GM12875 (cell line): ENCODE measurements at regions not wholly inside any gene's neighbourhood (a gene's known extent, or its start where the extent isn't known, plus 50 kb on each side); places are given as distances from the start of the nearest gene placed in this dataset.

ENCODE experiments used
- H3K4me3 ChIP-seq: one replicate; pipeline ENCODE4 v1.5.1; 2011; ENCODE audit warnings: low read depth, low read length, control low read depth
- TF ChIP-seq, protein P1 (sequence below): IDR thresholded peaks from 2 replicates; pipeline ENCODE4 v1.5.1; 2011; ENCODE audit warnings: low read depth, mild to moderate bottlenecking, control low read depth, inconsistent platforms, low read length, moderate library complexity, borderline replicate concordance; ENCODE audit not compliant: insufficient read depth

DNA sequence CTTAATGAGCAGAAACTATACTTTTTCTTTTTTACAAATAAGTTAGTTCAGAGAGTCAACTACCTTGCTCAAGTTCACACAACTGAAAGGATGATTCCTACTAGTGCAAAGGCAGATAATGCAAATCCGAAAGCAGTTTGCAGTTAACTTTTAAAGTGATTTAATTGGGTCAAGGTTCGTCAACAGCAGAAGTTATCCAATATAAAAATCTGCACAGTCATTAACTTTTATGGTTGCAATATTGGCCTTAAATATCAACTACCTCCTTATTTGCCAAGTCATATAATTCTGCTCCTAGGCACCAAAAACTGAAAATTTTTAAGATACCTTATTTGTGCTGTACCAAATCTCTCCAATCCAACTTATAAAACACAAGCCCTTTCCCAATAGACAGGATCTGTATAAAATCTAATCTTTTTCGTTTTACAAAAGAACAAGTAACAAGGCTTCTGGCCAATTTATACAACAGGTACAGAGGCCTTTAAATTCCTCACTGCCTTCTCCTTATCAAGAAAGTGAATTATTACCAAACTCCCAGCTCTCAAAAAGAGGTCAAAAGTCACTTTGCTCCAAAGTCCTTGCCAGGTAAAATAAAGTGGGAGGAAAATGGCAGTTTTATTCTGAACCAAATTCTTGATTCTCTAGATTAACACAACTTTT is 416.6 kb upstream of the NECTIN3 start:
- H3K4me3 ChIP-seq: no peak overlapping the region
- TF ChIP-seq, protein P1, sequence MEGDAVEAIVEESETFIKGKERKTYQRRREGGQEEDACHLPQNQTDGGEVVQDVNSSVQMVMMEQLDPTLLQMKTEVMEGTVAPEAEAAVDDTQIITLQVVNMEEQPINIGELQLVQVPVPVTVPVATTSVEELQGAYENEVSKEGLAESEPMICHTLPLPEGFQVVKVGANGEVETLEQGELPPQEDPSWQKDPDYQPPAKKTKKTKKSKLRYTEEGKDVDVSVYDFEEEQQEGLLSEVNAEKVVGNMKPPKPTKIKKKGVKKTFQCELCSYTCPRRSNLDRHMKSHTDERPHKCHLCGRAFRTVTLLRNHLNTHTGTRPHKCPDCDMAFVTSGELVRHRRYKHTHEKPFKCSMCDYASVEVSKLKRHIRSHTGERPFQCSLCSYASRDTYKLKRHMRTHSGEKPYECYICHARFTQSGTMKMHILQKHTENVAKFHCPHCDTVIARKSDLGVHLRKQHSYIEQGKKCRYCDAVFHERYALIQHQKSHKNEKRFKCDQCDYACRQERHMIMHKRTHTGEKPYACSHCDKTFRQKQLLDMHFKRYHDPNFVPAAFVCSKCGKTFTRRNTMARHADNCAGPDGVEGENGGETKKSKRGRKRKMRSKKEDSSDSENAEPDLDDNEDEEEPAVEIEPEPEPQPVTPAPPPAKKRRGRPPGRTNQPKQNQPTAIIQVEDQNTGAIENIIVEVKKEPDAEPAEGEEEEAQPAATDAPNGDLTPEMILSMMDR: no peak

DNA sequence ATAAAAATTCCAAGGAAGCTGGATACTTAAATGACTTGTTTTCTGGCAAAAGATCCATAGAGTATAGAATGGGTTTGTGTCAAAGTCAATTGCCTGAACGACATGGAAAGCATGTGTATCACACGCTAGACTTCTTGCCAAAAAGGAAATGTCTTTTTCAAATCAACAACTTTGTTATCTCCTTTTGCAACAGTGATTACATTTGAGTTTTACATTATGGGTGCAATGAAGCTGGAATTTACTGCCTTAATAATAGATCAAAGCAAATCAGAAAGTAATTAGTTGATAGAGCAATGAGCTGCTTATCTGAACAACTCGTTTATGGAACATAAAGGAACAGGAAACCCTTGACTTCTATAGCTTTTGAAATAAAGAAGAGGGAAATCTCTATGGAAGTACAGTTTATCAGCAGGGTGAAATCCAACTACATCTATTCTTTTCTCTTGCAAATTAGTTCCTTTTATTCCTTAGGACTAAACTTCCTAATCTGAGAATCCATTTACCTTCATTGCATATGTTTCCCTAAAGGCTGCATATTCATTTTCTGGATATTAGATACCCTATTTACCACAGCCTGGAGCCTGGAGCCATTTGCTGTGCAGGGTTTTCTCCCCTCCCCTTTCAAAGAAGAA is 415.1 kb upstream of the NECTIN3 start:
- H3K4me3 ChIP-seq: no peak overlapping the region
- TF ChIP-seq, protein P1: no peak

DNA sequence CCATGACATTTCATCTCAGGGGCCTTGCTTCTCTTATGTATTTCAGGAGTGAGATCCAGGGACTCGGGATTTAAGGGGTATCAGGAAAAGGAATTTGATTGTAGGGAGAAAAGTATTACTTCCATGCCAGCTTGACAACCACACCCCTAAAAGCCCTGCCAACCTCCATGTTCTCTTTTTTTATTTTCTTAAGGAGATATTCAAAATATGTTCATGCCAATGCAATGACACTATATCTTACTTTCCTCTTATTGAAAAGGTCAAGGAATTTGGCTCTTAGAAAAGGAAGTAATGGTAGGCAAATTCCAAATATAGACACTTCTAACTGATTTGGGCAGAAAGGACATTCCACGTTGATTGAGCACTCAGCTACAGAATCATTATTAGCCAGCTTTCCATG is 407.5 kb upstream of the NECTIN3 start:
- no peak overlapping the region for H3K4me3 ChIP-seq
- TF ChIP-seq, protein P1: no peak

DNA sequence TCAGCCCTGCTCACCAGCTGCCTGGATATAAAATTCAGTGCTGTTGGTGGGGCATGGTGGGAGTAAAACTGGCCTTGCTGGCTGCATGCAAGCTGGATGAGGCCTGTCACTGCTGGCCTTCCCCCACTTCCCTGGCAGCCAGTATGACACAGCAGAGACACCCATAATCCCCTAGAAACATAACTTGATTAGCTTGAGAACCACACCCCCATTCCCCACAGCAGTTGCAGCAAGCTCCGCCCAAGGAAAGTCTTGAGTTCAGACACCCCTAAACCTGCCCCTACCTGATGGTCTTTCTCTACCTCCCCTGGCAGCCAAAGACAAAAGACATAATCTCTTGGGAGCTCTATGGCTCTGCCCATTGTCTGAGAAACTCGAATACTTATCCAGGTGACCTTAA is 405.1 kb upstream of the NECTIN3 start:
- TF ChIP-seq, protein P1: no peak
- no peak overlapping the region for H3K4me3 ChIP-seq

DNA sequence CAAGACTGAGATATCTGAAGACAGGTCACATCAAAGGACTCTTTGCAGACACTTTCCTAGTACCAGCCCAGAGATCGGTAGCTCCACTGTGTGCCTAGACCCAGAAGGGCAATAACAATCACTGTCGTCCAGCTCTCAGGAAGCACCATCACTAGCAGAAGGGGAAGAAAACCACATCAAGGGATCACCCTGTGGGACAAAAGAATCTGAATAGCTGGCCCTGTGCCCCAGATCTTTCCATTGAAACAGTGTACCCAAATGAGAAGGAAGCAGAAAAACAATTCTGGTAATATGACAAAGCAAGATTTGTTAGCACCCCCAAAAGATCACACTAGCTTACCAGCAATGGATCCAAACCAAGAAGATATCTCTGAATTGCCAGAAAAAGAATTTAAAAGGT is 404.4 kb upstream of the NECTIN3 start:
- TF ChIP-seq, protein P1: no peak
- H3K4me3 ChIP-seq: no peak overlapping the region

DNA sequence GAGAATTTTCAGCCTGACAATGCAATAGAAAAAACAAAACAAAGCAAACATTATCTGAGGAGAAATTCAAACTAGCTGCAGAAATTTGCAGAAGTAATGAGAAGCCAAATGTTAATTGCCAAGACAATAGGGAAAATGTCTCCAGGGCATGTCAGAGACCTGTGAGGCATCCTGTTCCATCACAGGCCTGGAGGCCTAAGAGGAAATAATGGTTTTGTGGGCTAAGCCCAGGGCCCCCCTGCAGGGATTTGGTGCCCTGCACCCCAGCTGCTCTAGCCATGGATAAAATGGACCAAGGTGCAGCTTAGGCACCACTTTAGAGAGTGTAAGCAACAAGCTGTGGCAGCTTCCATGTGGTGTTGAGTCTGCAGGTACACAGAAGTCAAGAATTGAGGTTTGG is 401.2 kb upstream of the NECTIN3 start:
- H3K4me3 ChIP-seq: no peak overlapping the region
- TF ChIP-seq, protein P1: no peak

DNA sequence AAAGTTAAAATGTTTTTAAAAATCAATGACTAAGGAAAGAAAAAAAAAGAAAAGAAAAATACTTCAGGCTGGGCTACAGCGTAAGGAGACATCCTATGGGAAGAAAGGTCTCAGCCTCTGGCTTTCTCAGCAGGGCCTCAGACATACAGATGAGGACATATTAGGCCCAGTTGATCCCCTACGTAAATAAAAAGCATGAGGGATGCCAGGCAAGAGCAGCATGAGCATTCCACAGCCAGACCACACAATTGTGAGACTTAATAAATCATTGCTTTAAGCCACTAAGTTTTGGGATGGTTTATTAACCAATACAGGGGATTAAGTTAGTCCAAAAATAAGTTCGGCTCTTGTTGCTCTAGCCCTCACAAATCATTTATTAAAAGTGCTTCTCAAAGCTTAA is 394.1 kb upstream of the NECTIN3 start:
- H3K4me3 ChIP-seq: no peak overlapping the region
- TF ChIP-seq, protein P1: no peak
